Ascending aorta (tissue), 2 donors: ENCODE measurements at regions not wholly inside any gene's neighbourhood (a gene's known extent, or its start where the extent isn't known, plus 50 kb on each side); places are given as distances from the start of the nearest gene placed in this dataset.

ENCODE experiments used
- DNase-seq, 2 donors: peaks; one replicate each; pipeline ENCODE4 v3.0.0-alpha.2; 2019; ENCODE audit warnings: low spot score in 2 of 2
- H3K27ac ChIP-seq, 2 donors: fragments of 200-600 bp; sonication (generic); one replicate each; pipeline ENCODE4 v1.5.1; 2016 to 2017; ENCODE audit warnings: mild to moderate bottlenecking in 1 of 2
- H3K27me3 ChIP-seq: fragments of 200-600 bp; sonication (generic); one replicate; pipeline ENCODE4 v1.5.1; 2017
- H3K36me3 ChIP-seq, 2 donors: fragments of 200-600 bp; sonication (generic); one replicate each; pipeline ENCODE4 v1.5.1; 2016
- H3K4me1 ChIP-seq, 2 donors: fragments of 200-600 bp; sonication (generic); one replicate each; pipeline ENCODE4 v1.5.1; 2016 to 2017; ENCODE audit warnings: mild to moderate bottlenecking in 1 of 2
- H3K4me3 ChIP-seq, 2 donors: fragments of 200-600 bp; sonication (generic); one replicate each; pipeline ENCODE4 v1.5.1; 2016 to 2017; ENCODE audit warnings: mild to moderate bottlenecking in 1 of 2
- H3K9me3 ChIP-seq, 2 donors: fragments of 200-600 bp; sonication (generic); one replicate each; pipeline ENCODE4 v1.5.1; 2016
- CTCF ChIP-seq, 3 experiments: fragments of 200-600 bp in 2 of 3; fragments of 450-650 bp in 1 of 3; sonication (generic) in 2 of 3; IDR thresholded peaks; one replicate each; pipeline ENCODE4 v1.5.1; 2016 to 2019; ENCODE audit warnings: antibody characterized with exemption in 3 of 3, mild to moderate bottlenecking in 1 of 3, moderate library complexity in 1 of 3
- intact Hi-C: fragments of 100-400 bp; cut with DNase I; formaldehyde crosslinking; loops from one replicate; pipeline ENCODE4 v1.15.1; 2023

GRCh38 chr18:39713961-39714360 lies 2148.4 kb upstream of the CELF4 start:
- no peak for TF ChIP-seq CTCF (IDR thresholded peaks at IDR 0.05)
- Histone ChIP-seq H3K9me3 (no peaks in the 10 kb centered on the region), H3K36me3 (no peaks in the 10 kb centered on the region), H3K4me1 (no peaks in the 10 kb centered on the region), H3K27ac (no peak overlapping the region), H3K4me3 (no peak overlapping the region), H3K27me3 (no peaks in the 10 kb centered on the region)
- DNase-seq: no peak
- intact Hi-C loops: no loop called here

GRCh38 chr18:39711701-39712100 lies 2146.1 kb upstream of the CELF4 start:
- no peak for TF ChIP-seq CTCF (IDR thresholded peaks at IDR 0.05)
- H3K4me3 ChIP-seq: no peak overlapping the region
- DNase-seq: no peak
- H3K4me1 ChIP-seq: no peaks in the 10 kb centered on the region
- H3K36me3 ChIP-seq: no peaks in the 10 kb centered on the region
- H3K9me3 ChIP-seq: no peaks in the 10 kb centered on the region
- H3K27me3 ChIP-seq: no peaks in the 10 kb centered on the region
- no peak overlapping the region for H3K27ac ChIP-seq
- intact Hi-C loops: no loop called here

- no peak overlapping the region for H3K4me3 ChIP-seq
- intact Hi-C loops: no loop called here
- no peaks in the 10 kb centered on the region for H3K9me3 ChIP-seq
- TF ChIP-seq CTCF (IDR thresholded peaks at IDR 0.05): no peak
- DNase-seq: no peak
- H3K36me3 ChIP-seq: no peaks in the 10 kb centered on the region
- no peak overlapping the region for H3K27ac ChIP-seq
- no peaks in the 10 kb centered on the region for H3K4me1 ChIP-seq
- H3K27me3 ChIP-seq: no peaks in the 10 kb centered on the region
These were observed 2139.8 kb upstream of the CELF4 start for GRCh38 chr18:39705362-39705761.

- no peak overlapping the region for H3K27ac ChIP-seq
- no peaks in the 10 kb centered on the region for H3K4me1 ChIP-seq
- H3K36me3 ChIP-seq: no peaks in the 10 kb centered on the region
- H3K4me3 ChIP-seq: no peak overlapping the region
- no peaks in the 10 kb centered on the region for H3K27me3 ChIP-seq
- intact Hi-C loops: no loop called here
- H3K9me3 ChIP-seq: no peaks in the 10 kb centered on the region
- no peak for DNase-seq
- no peak for TF ChIP-seq CTCF (IDR thresholded peaks at IDR 0.05)
These were observed 2137.3 kb upstream of the CELF4 start for GRCh38 chr18:39702888-39703287.

GRCh38 chr18:39701839-39702238 lies 2136.2 kb upstream of the CELF4 start:
- intact Hi-C loops: no loop called here
- Histone ChIP-seq H3K4me3 (no peak overlapping the region), H3K27me3 (no peaks in the 10 kb centered on the region), H3K36me3 (no peaks in the 10 kb centered on the region), H3K9me3 (no peaks in the 10 kb centered on the region), H3K27ac (no peak overlapping the region), H3K4me1 (no peaks in the 10 kb centered on the region)
- no peak for DNase-seq
- no peak for TF ChIP-seq CTCF (IDR thresholded peaks at IDR 0.05)

- no peaks in the 10 kb centered on the region for H3K36me3 ChIP-seq
- DNase-seq: no peak
- no peak for TF ChIP-seq CTCF (IDR thresholded peaks at IDR 0.05)
- no peak overlapping the region for H3K4me3 ChIP-seq
- no peak overlapping the region for H3K27ac ChIP-seq
- no peaks in the 10 kb centered on the region for H3K9me3 ChIP-seq
- no peaks in the 10 kb centered on the region for H3K4me1 ChIP-seq
- intact Hi-C loops: no loop called here
- no peaks in the 10 kb centered on the region for H3K27me3 ChIP-seq
These were observed 2135.6 kb upstream of the CELF4 start for GRCh38 chr18:39701055-39701783.
